Loucy (cell line): ENCODE measurements at regions not wholly inside any gene's neighbourhood (a gene's known extent, or its start where the extent isn't known, plus 50 kb on each side); places are given as distances from the start of the nearest gene placed in this dataset.

Source experiments
- H2AFZ ChIP-seq: fragments of 200-600 bp; sonication (generic); 2 replicates; pipeline ENCODE4 v1.6.0; 2016; ENCODE audit warnings: antibody characterized with exemption, mild to moderate bottlenecking, low read length, moderate library complexity
- H3F3A ChIP-seq: fragments of 200-600 bp; 2 replicates; pipeline ENCODE4 v1.6.0; 2016; ENCODE audit warnings: antibody characterized with exemption, low read depth, mild to moderate bottlenecking
- H3K27me3 ChIP-seq: fragments of 200-600 bp; sonication (generic); 2 replicates; pipeline ENCODE4 v1.6.1; 2014; ENCODE audit warnings: low read length, mild to moderate bottlenecking; ENCODE audit not compliant: insufficient read depth, poor library complexity, severe bottlenecking
- H3K36me3 ChIP-seq: fragments of 200-600 bp; sonication (generic); 2 replicates; pipeline ENCODE4 v1.6.1; 2016; ENCODE audit warnings: low read length; ENCODE audit not compliant: insufficient read depth
- H3K4me1 ChIP-seq: fragments of 200-600 bp; sonication (generic); 2 replicates; pipeline ENCODE4 v1.5.1; 2014; ENCODE audit warnings: low read length, mild to moderate bottlenecking; ENCODE audit not compliant: insufficient read depth, poor library complexity, severe bottlenecking
- H3K4me2 ChIP-seq: fragments of 200-600 bp; sonication (generic); 2 replicates; pipeline ENCODE4 v1.6.0; 2014; ENCODE audit warnings: antibody characterized with exemption, low read length, low read depth, mild to moderate bottlenecking; ENCODE audit not compliant: poor library complexity, severe bottlenecking
- H3K4me3 ChIP-seq: fragments of 200-600 bp; sonication (generic); 2 replicates; pipeline ENCODE4 v1.5.1; 2014; ENCODE audit warnings: low read length, mild to moderate bottlenecking, mixed read lengths; ENCODE audit not compliant: poor library complexity, severe bottlenecking
- H3K79me2 ChIP-seq: fragments of 200-600 bp; sonication (generic); 2 replicates; pipeline ENCODE4 v1.6.1; 2014; ENCODE audit warnings: low read length; ENCODE audit not compliant: insufficient read depth
- H3K9ac ChIP-seq: fragments of 200-600 bp; sonication (generic); 2 replicates; pipeline ENCODE4 v1.6.0; 2014; ENCODE audit warnings: mild to moderate bottlenecking, low read depth, low read length, moderate library complexity; ENCODE audit not compliant: poor library complexity, severe bottlenecking
- H3K9me2 ChIP-seq: fragments of 200-600 bp; sonication (generic); replicated peaks from 2 replicates; pipeline ENCODE4 v1.6.1; 2016; ENCODE audit warnings: low read depth, low read length, mixed read lengths
- H3K9me3 ChIP-seq: fragments of 200-600 bp; sonication (generic); 2 replicates; pipeline ENCODE4 v1.6.1; 2014; ENCODE audit warnings: mild to moderate bottlenecking, antibody characterized with exemption, low read length, low read depth; ENCODE audit not compliant: insufficient read depth
- H4K20me1 ChIP-seq: fragments of 200-600 bp; sonication (generic); 2 replicates; pipeline ENCODE4 v1.6.0; 2014; ENCODE audit warnings: antibody characterized with exemption, low read length, mild to moderate bottlenecking; ENCODE audit not compliant: insufficient read depth, poor library complexity, severe bottlenecking
- EZH2phosphoT487 ChIP-seq: fragments of 200-600 bp; IDR thresholded peaks from 2 replicates; pipeline ENCODE4 v1.6.1; 2018; ENCODE audit warnings: antibody characterized with exemption, mild to moderate bottlenecking, moderate library complexity, borderline replicate concordance
- TF ChIP-seq, protein P1 (sequence below): fragments of 200-600 bp; sonication (generic); conservative IDR thresholded peaks from 2 replicates; pipeline ENCODE4 v1.5.1; 2014; ENCODE audit warnings: mild to moderate bottlenecking, antibody characterized with exemption, low read length

GRCh38 chr1:115191691-115192090 is 102.4 kb upstream of the TSPAN2 start:
- Histone ChIP-seq H3K79me2 (no peaks in the 10 kb centered on the region), H3K4me3 (no peak overlapping the region), H3K36me3 (no peaks in the 10 kb centered on the region), H3K9me3 (no peaks in the 10 kb centered on the region), H2AFZ (no peak overlapping the region), H3K4me2 (no peak overlapping the region), H3K9me2 (no peaks in the 10 kb centered on the region), H3K9ac (no peak overlapping the region), H3K27me3 (no peaks in the 10 kb centered on the region), H3K4me1 (no peaks in the 10 kb centered on the region), H3F3A (no peaks in the 10 kb centered on the region), H4K20me1 (no peaks in the 10 kb centered on the region)
- TF ChIP-seq, protein P1, sequence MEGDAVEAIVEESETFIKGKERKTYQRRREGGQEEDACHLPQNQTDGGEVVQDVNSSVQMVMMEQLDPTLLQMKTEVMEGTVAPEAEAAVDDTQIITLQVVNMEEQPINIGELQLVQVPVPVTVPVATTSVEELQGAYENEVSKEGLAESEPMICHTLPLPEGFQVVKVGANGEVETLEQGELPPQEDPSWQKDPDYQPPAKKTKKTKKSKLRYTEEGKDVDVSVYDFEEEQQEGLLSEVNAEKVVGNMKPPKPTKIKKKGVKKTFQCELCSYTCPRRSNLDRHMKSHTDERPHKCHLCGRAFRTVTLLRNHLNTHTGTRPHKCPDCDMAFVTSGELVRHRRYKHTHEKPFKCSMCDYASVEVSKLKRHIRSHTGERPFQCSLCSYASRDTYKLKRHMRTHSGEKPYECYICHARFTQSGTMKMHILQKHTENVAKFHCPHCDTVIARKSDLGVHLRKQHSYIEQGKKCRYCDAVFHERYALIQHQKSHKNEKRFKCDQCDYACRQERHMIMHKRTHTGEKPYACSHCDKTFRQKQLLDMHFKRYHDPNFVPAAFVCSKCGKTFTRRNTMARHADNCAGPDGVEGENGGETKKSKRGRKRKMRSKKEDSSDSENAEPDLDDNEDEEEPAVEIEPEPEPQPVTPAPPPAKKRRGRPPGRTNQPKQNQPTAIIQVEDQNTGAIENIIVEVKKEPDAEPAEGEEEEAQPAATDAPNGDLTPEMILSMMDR, result no peak
- TF ChIP-seq EZH2phosphoT487, result no peak

DNA sequence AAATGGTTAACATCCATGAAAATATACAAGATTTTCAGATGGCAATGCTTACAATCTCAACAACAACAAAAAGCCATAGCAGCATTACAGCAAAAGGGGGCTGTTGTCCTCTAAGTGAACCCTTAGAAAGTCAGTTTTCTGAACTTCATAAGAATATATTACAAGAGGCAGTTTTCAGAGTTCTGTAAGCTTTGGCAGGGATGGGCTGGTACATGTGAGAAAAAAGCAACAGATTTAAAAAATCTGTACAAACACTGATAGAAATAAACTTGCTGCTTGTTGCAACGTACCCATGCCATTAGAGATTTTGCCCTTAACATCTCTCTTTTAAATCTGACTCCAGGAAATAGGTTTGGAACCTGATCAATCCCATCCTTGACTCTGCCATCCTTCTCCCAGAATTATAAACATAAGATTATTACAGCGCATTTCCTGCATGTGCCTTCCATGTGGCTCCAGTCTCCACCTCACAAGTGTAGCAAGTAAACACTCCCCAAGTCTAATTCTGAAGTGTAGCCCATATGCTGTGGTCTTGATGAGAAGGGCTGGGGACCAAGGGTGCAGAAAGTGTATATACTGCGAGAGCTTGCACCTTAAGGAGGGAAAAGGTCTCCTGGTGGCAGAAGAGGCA is 101.4 kb upstream of the TSPAN2 start:
- Histone ChIP-seq H3K27me3 (no peaks in the 10 kb centered on the region), H3K9me2 (no peaks in the 10 kb centered on the region), H3K4me3 (no peak overlapping the region), H2AFZ (no peak overlapping the region), H4K20me1 (no peaks in the 10 kb centered on the region), H3K9me3 (no peaks in the 10 kb centered on the region), H3K36me3 (no peaks in the 10 kb centered on the region), H3K9ac (no peak overlapping the region), H3K4me2 (no peak overlapping the region), H3F3A (no peaks in the 10 kb centered on the region), H3K79me2 (no peaks in the 10 kb centered on the region), H3K4me1 (no peaks in the 10 kb centered on the region)
- no peak for TF ChIP-seq EZH2phosphoT487
- TF ChIP-seq, protein P1, result no peak

GRCh38 chr1:115189814-115190539 is 100.7 kb upstream of the TSPAN2 start:
- no peak overlapping the region for H3K4me3 ChIP-seq
- H3K9me3 ChIP-seq, result no peaks in the 10 kb centered on the region
- H3K79me2 ChIP-seq, result no peaks in the 10 kb centered on the region
- no peak overlapping the region for H2AFZ ChIP-seq
- no peaks in the 10 kb centered on the region for H3F3A ChIP-seq
- H4K20me1 ChIP-seq, result no peaks in the 10 kb centered on the region
- no peaks in the 10 kb centered on the region for H3K4me1 ChIP-seq
- H3K9me2 ChIP-seq, result no peaks in the 10 kb centered on the region
- no peak overlapping the region for H3K4me2 ChIP-seq
- H3K27me3 ChIP-seq, result no peaks in the 10 kb centered on the region
- no peaks in the 10 kb centered on the region for H3K36me3 ChIP-seq
- H3K9ac ChIP-seq, result no peak overlapping the region
- TF ChIP-seq EZH2phosphoT487, result no peak
- TF ChIP-seq, protein P1, result no peak
